Tibial artery (tissue), 4 donors: ENCODE measurements at regions not wholly inside any gene's neighbourhood (a gene's known extent, or its start where the extent isn't known, plus 50 kb on each side); places are given as distances from the start of the nearest gene placed in this dataset.

Experiments
- DNase-seq, 2 donors: peaks; one replicate each; pipeline ENCODE4 v3.0.0-alpha.2; 2019
- H3K27ac ChIP-seq, 2 donors: fragments of 200-600 bp; sonication (generic) in 1 of 2; 1 replicate in 1 of 2; 2 replicates in 1 of 2; pipeline ENCODE4 v1.5.1; 2018 to 2019; ENCODE audit warnings: mild to moderate bottlenecking in 1 of 2
- H3K27me3 ChIP-seq, 2 donors: fragments of 200-600 bp; sonication (generic) in 1 of 2; one replicate each; pipeline versions ENCODE4 v1.5.1 to v1.6.0; 2016 to 2019
- H3K36me3 ChIP-seq, 3 donors: fragments of 200-600 bp; sonication (generic) in 2 of 3; one replicate each; pipeline ENCODE4 v1.5.1; 2016 to 2019; ENCODE audit warnings: mild to moderate bottlenecking in 2 of 3
- H3K4me1 ChIP-seq, 4 donors: fragments of 200-600 bp; sonication (generic) in 2 of 4; 1 replicate in 3 of 4; 2 replicates in 1 of 4; pipeline ENCODE4 v1.5.1; 2016 to 2019
- H3K4me3 ChIP-seq, 2 donors: fragments of 200-600 bp; sonication (generic) in 1 of 2; 1 replicate in 1 of 2; 2 replicates in 1 of 2; pipeline ENCODE4 v1.5.1; 2018 to 2019; ENCODE audit warnings: mild to moderate bottlenecking in 2 of 2
- H3K9me3 ChIP-seq, 3 donors: fragments of 200-600 bp; sonication (generic) in 1 of 3; one replicate each; pipeline ENCODE4 v1.5.1; 2016 to 2019
- intact Hi-C: fragments of 100-400 bp; cut with DNase I; formaldehyde crosslinking; loops from one replicate; pipeline ENCODE4 v1.15.0; 2023; ENCODE audit warnings: low total_unique reads
- TF ChIP-seq, protein P1 (sequence below), 2 experiments: fragments of 200-600 bp in 1 of 2; fragments of 450-650 bp in 1 of 2; IDR thresholded peaks; one replicate each; pipeline ENCODE4 v1.5.1; 2017 to 2019; ENCODE audit warnings: antibody characterized with exemption in 2 of 2, mild to moderate bottlenecking in 1 of 2, moderate library complexity in 1 of 2

DNA sequence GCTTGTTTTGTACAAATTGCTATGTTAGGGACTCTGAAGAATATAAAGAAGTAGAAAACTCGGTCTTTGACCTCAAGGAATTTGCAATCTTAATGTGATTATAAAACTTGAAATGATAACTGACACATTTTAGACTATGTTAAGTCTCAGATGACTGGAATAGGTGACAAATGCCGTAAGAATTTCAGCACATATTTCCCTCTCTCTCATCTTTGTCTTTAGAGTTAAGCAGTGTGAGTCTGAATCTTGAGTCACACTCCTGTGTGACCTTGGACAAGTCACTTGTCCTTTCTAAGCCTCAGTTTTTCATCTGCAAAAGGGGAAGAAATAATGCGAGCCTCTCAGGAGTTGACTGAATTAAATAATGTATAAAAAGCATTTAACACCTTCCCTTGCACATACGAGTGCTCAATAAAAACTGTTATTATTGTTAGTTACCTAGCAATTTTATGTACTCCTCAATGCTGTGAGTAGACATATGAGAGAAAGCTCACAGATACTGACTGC lies 103.7 kb downstream of the DYRK2 start:
- H3K9me3 ChIP-seq = no peaks in the 10 kb centered on the region
- TF ChIP-seq, protein P1, sequence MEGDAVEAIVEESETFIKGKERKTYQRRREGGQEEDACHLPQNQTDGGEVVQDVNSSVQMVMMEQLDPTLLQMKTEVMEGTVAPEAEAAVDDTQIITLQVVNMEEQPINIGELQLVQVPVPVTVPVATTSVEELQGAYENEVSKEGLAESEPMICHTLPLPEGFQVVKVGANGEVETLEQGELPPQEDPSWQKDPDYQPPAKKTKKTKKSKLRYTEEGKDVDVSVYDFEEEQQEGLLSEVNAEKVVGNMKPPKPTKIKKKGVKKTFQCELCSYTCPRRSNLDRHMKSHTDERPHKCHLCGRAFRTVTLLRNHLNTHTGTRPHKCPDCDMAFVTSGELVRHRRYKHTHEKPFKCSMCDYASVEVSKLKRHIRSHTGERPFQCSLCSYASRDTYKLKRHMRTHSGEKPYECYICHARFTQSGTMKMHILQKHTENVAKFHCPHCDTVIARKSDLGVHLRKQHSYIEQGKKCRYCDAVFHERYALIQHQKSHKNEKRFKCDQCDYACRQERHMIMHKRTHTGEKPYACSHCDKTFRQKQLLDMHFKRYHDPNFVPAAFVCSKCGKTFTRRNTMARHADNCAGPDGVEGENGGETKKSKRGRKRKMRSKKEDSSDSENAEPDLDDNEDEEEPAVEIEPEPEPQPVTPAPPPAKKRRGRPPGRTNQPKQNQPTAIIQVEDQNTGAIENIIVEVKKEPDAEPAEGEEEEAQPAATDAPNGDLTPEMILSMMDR (IDR thresholded peaks at IDR 0.05) = no peak
- peaks cover 0 to 5% (median 0%) of the 10 kb centered on the region in 4 donors for H3K4me1 ChIP-seq
- H3K27ac ChIP-seq = no peak overlapping the region
- intact Hi-C loops = no loop called here
- H3K4me3 ChIP-seq = no peak overlapping the region
- no peaks in the 10 kb centered on the region for H3K27me3 ChIP-seq
- no peak for DNase-seq
- no peaks in the 10 kb centered on the region for H3K36me3 ChIP-seq

DNA sequence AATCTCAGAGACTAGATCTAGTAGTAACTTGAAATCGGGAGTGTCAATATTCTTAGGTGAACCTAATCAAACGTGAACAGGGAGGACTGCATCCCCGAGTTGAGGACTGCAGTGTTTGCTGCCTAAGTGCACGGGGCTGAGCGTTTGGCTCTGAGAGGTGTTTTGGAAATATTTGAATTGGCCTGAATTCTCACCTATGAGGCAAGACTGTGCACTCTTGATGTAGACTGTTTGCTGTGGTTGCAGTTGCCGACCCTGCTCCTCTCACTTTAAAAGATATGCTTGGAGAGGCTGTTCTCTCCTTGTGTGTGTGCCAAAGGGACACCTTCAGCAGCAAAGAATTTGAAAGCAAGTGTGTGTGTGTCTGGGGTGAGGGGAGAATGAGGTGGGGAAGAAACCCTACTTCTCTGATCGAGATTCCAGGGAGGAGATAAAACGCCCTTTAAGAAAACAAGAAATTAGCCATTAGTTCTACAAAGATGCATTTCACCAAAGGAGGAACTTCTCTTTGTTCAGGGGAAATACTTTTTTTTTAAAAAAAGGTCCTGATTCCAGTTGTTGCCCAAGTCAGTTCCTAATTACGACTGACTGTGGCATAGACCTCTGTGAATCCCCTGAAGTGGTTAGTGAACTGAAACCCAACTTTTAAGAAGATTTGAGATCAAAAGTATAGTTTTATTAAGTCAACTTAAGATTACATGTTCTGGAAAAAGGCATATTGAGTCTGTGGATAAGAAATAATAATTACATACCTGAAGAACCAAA lies 106.6 kb downstream of the DYRK2 start:
- DNase-seq = no peak
- TF ChIP-seq, protein P1 (IDR thresholded peaks at IDR 0.05) = no peak
- Histone ChIP-seq H3K27ac (no peak overlapping the region), H3K36me3 (no peaks in the 10 kb centered on the region), H3K9me3 (no peaks in the 10 kb centered on the region), H3K4me1 (peaks cover 0 to 5% (median 0%) of the 10 kb centered on the region in 4 donors), H3K27me3 (no peaks in the 10 kb centered on the region), H3K4me3 (no peak overlapping the region)
- intact Hi-C loops = no loop called here

DNA sequence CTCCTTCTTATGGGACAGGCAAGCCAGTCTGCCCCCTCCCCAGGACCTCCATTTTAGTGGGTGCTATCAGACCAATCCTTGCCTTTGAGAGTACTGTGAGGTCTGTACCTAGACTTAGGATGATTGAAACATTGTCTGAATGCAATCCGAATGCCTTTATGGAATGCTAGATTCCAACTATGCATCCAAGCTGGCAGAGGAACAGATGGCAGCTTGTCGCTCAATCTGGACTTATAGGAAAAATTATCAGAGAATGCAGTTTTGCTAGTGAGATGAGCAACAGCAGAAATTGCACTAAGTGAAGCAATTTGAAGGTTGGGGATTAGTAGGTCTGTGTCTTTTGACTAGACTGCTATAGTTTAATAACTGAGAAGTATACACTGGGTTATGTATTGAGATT lies 109.1 kb downstream of the DYRK2 start:
- Histone ChIP-seq H3K36me3 (no peaks in the 10 kb centered on the region), H3K9me3 (no peaks in the 10 kb centered on the region), H3K27ac (no peak overlapping the region), H3K4me3 (no peak overlapping the region), H3K4me1 (peaks cover 0 to 5% (median 0%) of the 10 kb centered on the region in 4 donors), H3K27me3 (no peaks in the 10 kb centered on the region)
- DNase-seq = no peak
- intact Hi-C loops = no loop called here
- TF ChIP-seq, protein P1 (IDR thresholded peaks at IDR 0.05) = no peak

DNA sequence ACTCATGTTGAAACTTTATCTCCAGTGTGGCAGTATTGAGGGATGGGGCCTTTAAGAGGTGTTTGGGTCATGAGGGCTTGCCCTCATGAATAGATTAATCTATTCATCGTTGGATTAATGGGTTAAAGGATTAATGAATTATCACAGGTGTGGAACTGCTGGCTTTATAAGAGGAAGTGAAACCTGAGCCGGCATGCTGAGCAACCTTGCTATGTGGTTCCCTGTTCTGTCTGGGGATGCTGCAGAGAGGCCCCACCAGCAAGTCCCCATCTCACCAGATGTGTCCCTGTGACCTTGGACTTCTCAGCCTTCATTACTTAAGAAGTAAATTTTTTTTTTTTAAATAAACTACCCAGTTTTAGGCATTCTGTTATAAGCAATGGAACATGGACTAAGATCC lies 109.6 kb downstream of the DYRK2 start:
- Histone ChIP-seq H3K4me1 (peaks cover 0 to 5% (median 0%) of the 10 kb centered on the region in 4 donors), H3K4me3 (no peak overlapping the region), H3K27ac (no peak overlapping the region), H3K36me3 (no peaks in the 10 kb centered on the region), H3K27me3 (no peaks in the 10 kb centered on the region), H3K9me3 (no peaks in the 10 kb centered on the region)
- TF ChIP-seq, protein P1 (IDR thresholded peaks at IDR 0.05) = no peak
- intact Hi-C loops = no loop called here
- no peak for DNase-seq

DNA sequence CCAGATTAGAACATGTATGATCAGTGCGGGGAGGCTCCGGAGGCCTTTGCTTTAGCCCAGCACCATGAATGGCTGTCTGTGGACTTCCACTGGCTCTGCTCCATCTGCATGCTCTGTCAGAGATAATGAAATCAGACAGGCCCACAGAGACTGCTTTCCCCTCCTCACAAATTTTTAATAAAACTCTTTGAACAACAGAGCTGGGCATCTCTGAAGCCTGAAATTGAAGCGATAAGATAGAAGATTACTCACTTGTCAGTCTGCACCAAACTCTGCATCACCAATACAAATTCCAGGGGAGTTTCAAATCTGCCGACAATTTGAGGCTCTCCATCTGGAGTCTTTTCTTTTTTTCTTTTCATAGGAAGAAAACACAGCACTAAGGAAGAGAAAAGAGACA lies 110.0 kb downstream of the DYRK2 start:
- no peaks in the 10 kb centered on the region for H3K9me3 ChIP-seq
- intact Hi-C loops = no loop called here
- H3K27ac ChIP-seq = no peak overlapping the region
- no peak overlapping the region for H3K4me3 ChIP-seq
- no peaks in the 10 kb centered on the region for H3K27me3 ChIP-seq
- peaks cover 0 to 5% (median 0%) of the 10 kb centered on the region in 4 donors for H3K4me1 ChIP-seq
- TF ChIP-seq, protein P1 (IDR thresholded peaks at IDR 0.05) = no peak
- H3K36me3 ChIP-seq = no peaks in the 10 kb centered on the region
- no peak for DNase-seq
